ENCODE measurements at regions not wholly inside any gene's neighbourhood (a gene's known extent, or its start where the extent isn't known, plus 50 kb on each side); places are given as distances from the start of the nearest gene placed in this dataset.

GRCh38 chr13:91141543-91142061, 205.9 kb upstream of the MIR17HG start:
- no peaks in the 10 kb centered on the region for H3K79me2 ChIP-seq (ENCODE audit: low read length)
- H3K9ac ChIP-seq (ENCODE audit: low read length) = no peak overlapping the region
- peaks cover 29% of the 10 kb centered on the region; the same call in 1 of the 2 replicates for H3K27me3 ChIP-seq (ENCODE audit: low read length)
- H4K20me1 ChIP-seq (ENCODE audit: low read length) = no peaks in the 10 kb centered on the region
- DNase-seq = no peak
- H3K36me3 ChIP-seq (ENCODE audit: low read depth, low read length) = no peaks in the 10 kb centered on the region
- no TSS peak for BruUV-seq (replicated peaks)
- TF ChIP-seq CTCF (conservative IDR thresholded peaks at IDR 0.05; ENCODE audit: low read depth, low read length) = no peak
- TF ChIP-seq EZH2 (IDR thresholded peaks at IDR 0.05; ENCODE audit: low read length, unreplicated experiment) = no peak
- TF ChIP-seq EZH2phosphoT487 (IDR thresholded peaks at IDR 0.05; ENCODE audit: borderline replicate concordance, low read length) = no peak
- peaks cover 9% of the 10 kb centered on the region for H3K4me1 ChIP-seq (ENCODE audit: insufficient read depth, low read length)
- no peaks in the 10 kb centered on the region for H3K9me3 ChIP-seq (ENCODE audit: low read length)
- no peak overlapping the region for H3K27ac ChIP-seq (ENCODE audit: low read length)
- ChIA-PET POLR2A (ENCODE audit: unreplicated experiment) (no interaction called here), CTCF (no interaction called here)
- no peak overlapping the region for H3K4me3 ChIP-seq (ENCODE audit: low read length)
- H3K9me2 ChIP-seq (replicated peaks; ENCODE audit: low read length) = no peaks in the 10 kb centered on the region
- H3F3A ChIP-seq (ENCODE audit: low read length, unreplicated experiment) = no peaks in the 10 kb centered on the region
- no peak overlapping the region for H3K4me2 ChIP-seq (ENCODE audit: low read length)
- intact Hi-C loops (cut with micrococcal nuclease) = no loop called here
- ATAC-seq = no peak
- no peak overlapping the region for H2AFZ ChIP-seq (ENCODE audit: low read length)

- no peaks in the 10 kb centered on the region for H3K79me2 ChIP-seq (ENCODE audit: low read length)
- H3F3A ChIP-seq (ENCODE audit: low read length, unreplicated experiment) = no peaks in the 10 kb centered on the region
- no peaks in the 10 kb centered on the region for H4K20me1 ChIP-seq (ENCODE audit: low read length)
- H3K9me3 ChIP-seq (ENCODE audit: low read length) = no peaks in the 10 kb centered on the region
- no peak overlapping the region for H3K4me3 ChIP-seq (ENCODE audit: low read length)
- no peak overlapping the region; the same call in 1 of the 2 replicates for H3K4me2 ChIP-seq (ENCODE audit: low read length)
- no peak overlapping the region for H3K9ac ChIP-seq (ENCODE audit: low read length)
- BruUV-seq (replicated peaks) = no TSS peak
- ChIA-PET CTCF (interaction anchor here (0.5 kb wide), 1 partner anchor 15 kb away, joined by 7 read pairs; no protein-coding TSS in a partner anchor), POLR2A (ENCODE audit: unreplicated experiment) (interaction anchor here (0.6 kb wide), 1 partner anchor 101 kb away, joined by 4 read pairs; no protein-coding TSS in a partner anchor)
- no peaks in the 10 kb centered on the region for H3K9me2 ChIP-seq (replicated peaks; ENCODE audit: low read length)
- H2AFZ ChIP-seq (ENCODE audit: low read length) = no peak overlapping the region
- ATAC-seq (peak; percentile 92), DNase-seq (peak; percentile 71)
- H3K27ac ChIP-seq (ENCODE audit: low read length) = no peak overlapping the region
- H3K4me1 ChIP-seq (ENCODE audit: insufficient read depth, low read length) = peaks cover 9% of the 10 kb centered on the region
- intact Hi-C loops (cut with micrococcal nuclease) = no loop called here
- TF ChIP-seq EZH2phosphoT487 (IDR thresholded peaks at IDR 0.05; ENCODE audit: borderline replicate concordance, low read length) = no peak
- TF ChIP-seq CTCF (conservative IDR thresholded peaks at IDR 0.05; ENCODE audit: low read depth, low read length) = no peak
- no peak for TF ChIP-seq EZH2 (IDR thresholded peaks at IDR 0.05; ENCODE audit: low read length, unreplicated experiment)
- no peaks in the 10 kb centered on the region for H3K36me3 ChIP-seq (ENCODE audit: low read depth, low read length)
- peaks cover 30% of the 10 kb centered on the region; the same call in 1 of the 2 replicates for H3K27me3 ChIP-seq (ENCODE audit: low read length)
These were observed 204.9 kb upstream of the MIR17HG start for GRCh38 chr13:91142572-91142971.

GRCh38 chr13:91144054-91144453, 203.4 kb upstream of the MIR17HG start:
- H3K9me3 ChIP-seq (ENCODE audit: low read length) = no peaks in the 10 kb centered on the region
- intact Hi-C loops (cut with micrococcal nuclease) = no loop called here
- H2AFZ ChIP-seq (ENCODE audit: low read length) = no peak overlapping the region
- H3K9me2 ChIP-seq (replicated peaks; ENCODE audit: low read length) = no peaks in the 10 kb centered on the region
- H3F3A ChIP-seq (ENCODE audit: low read length, unreplicated experiment) = no peaks in the 10 kb centered on the region
- no peak overlapping the region for H3K27ac ChIP-seq (ENCODE audit: low read length)
- H3K27me3 ChIP-seq (ENCODE audit: low read length) = peaks cover 25% of the 10 kb centered on the region; the same call in 1 of the 2 replicates
- no peaks in the 10 kb centered on the region for H4K20me1 ChIP-seq (ENCODE audit: low read length)
- no peak overlapping the region for H3K4me3 ChIP-seq (ENCODE audit: low read length)
- no peak for DNase-seq
- H3K36me3 ChIP-seq (ENCODE audit: low read depth, low read length) = no peaks in the 10 kb centered on the region
- POLR2A ChIA-PET (ENCODE audit: unreplicated experiment) = no interaction called here
- CTCF ChIA-PET = no interaction called here
- H3K4me1 ChIP-seq (ENCODE audit: insufficient read depth, low read length) = peaks cover 9% of the 10 kb centered on the region
- H3K9ac ChIP-seq (ENCODE audit: low read length) = no peak overlapping the region
- BruUV-seq (replicated peaks) = no TSS peak
- no peak overlapping the region for H3K4me2 ChIP-seq (ENCODE audit: low read length)
- no peak for TF ChIP-seq EZH2phosphoT487 (IDR thresholded peaks at IDR 0.05; ENCODE audit: borderline replicate concordance, low read length)
- TF ChIP-seq CTCF (conservative IDR thresholded peaks at IDR 0.05; ENCODE audit: low read depth, low read length) = no peak
- TF ChIP-seq EZH2 (IDR thresholded peaks at IDR 0.05; ENCODE audit: low read length, unreplicated experiment) = no peak
- no peaks in the 10 kb centered on the region for H3K79me2 ChIP-seq (ENCODE audit: low read length)
- no peak for ATAC-seq
